ENCODE measurements at regions not wholly inside any gene's neighbourhood (a gene's known extent, or its start where the extent isn't known, plus 50 kb on each side); places are given as distances from the start of the nearest gene placed in this dataset.

- no peak for ATAC-seq (ENCODE audit: low FRiP score)
- no peak for DNase-seq (ENCODE audit: low spot score)
- TF ChIP-seq CTCF (IDR thresholded peaks at IDR 0.05), result no peak
Observed at GRCh38 chr5:98157368-98157767, 616.1 kb upstream of the RGMB start.

- TF ChIP-seq CTCF (IDR thresholded peaks at IDR 0.05), result no peak
- ATAC-seq (ENCODE audit: low FRiP score), result no peak
- DNase-seq (ENCODE audit: low spot score), result no peak
Observed at GRCh38 chr5:98158440-98158839, 615.0 kb upstream of the RGMB start.

GRCh38 chr5:98163796-98164493 is 609.5 kb upstream of the RGMB start:
- no peak for ATAC-seq (ENCODE audit: low FRiP score)
- no peak for DNase-seq (ENCODE audit: low spot score)
- TF ChIP-seq CTCF (IDR thresholded peaks at IDR 0.05), result no peak

- no peak for DNase-seq (ENCODE audit: low spot score)
- ATAC-seq (ENCODE audit: low FRiP score), result no peak
- no peak for TF ChIP-seq CTCF (IDR thresholded peaks at IDR 0.05)
Observed at GRCh38 chr5:98168871-98169270, 604.6 kb upstream of the RGMB start.

GRCh38 chr5:98170994-98171393 is 602.5 kb upstream of the RGMB start:
- no peak for TF ChIP-seq CTCF (IDR thresholded peaks at IDR 0.05)
- no peak for ATAC-seq (ENCODE audit: low FRiP score)

GRCh38 chr5:98173334-98173733 is 600.1 kb upstream of the RGMB start:
- TF ChIP-seq CTCF (IDR thresholded peaks at IDR 0.05), result no peak
- ATAC-seq (ENCODE audit: low FRiP score) (no peak), DNase-seq (ENCODE audit: low spot score) (no peak)

More at GRCh38 chr5:98170994-98171393, 602.5 kb upstream of the RGMB start:
- no peak for DNase-seq (ENCODE audit: low spot score)

GRCh38 chr5:98175474-98175873 is 598.0 kb upstream of the RGMB start:
- ATAC-seq (ENCODE audit: low FRiP score) (no peak), DNase-seq (ENCODE audit: low spot score) (no peak)
- TF ChIP-seq CTCF (IDR thresholded peaks at IDR 0.05), result no peak
